ENCODE measurements at regions not wholly inside any gene's neighbourhood (a gene's known extent, or its start where the extent isn't known, plus 50 kb on each side); places are given as distances from the start of the nearest gene placed in this dataset.

GRCh38 chr4:138562544-138562991 lies 320.4 kb upstream of the SLC7A11 start:
- Histone ChIP-seq H3K27me3 (ENCODE audit: control insufficient read depth, insufficient read depth, low read length) (no peaks in the 10 kb centered on the region), H3K4me3 (ENCODE audit: low read depth, low read length) (no peak overlapping the region), H3K36me3 (ENCODE audit: control insufficient read depth, insufficient read depth, low read length) (no peaks in the 10 kb centered on the region)
- TF ChIP-seq, protein P1, sequence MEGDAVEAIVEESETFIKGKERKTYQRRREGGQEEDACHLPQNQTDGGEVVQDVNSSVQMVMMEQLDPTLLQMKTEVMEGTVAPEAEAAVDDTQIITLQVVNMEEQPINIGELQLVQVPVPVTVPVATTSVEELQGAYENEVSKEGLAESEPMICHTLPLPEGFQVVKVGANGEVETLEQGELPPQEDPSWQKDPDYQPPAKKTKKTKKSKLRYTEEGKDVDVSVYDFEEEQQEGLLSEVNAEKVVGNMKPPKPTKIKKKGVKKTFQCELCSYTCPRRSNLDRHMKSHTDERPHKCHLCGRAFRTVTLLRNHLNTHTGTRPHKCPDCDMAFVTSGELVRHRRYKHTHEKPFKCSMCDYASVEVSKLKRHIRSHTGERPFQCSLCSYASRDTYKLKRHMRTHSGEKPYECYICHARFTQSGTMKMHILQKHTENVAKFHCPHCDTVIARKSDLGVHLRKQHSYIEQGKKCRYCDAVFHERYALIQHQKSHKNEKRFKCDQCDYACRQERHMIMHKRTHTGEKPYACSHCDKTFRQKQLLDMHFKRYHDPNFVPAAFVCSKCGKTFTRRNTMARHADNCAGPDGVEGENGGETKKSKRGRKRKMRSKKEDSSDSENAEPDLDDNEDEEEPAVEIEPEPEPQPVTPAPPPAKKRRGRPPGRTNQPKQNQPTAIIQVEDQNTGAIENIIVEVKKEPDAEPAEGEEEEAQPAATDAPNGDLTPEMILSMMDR (IDR thresholded peaks at IDR 0.05; ENCODE audit: insufficient read depth, low read length, poor library complexity, severe bottlenecking), result no peak
- DNase-seq (ENCODE audit: low read depth), result no peak

DNA sequence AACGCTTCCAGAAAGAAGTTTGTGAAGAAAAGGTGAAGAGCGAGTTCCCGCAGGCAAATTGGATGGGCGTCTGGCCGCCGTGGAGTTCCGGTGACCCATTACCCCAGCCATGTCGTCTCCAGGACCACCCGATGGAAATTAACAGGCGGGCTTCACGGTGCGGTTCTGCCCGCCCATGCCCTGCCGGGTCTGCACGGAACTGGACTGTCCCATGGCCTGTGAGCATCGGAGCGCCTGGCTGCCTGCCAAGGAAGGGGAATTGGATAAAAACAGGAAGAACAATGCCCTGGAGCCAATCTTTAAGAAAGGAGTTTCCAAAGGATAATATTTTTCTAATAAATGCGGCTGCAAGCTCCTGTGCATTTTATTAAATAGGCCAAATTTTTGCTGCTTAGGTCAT lies 319.8 kb upstream of the SLC7A11 start:
- TF ChIP-seq, protein P1 (IDR thresholded peaks at IDR 0.05; ENCODE audit: insufficient read depth, low read length, poor library complexity, severe bottlenecking), result no peak
- H3K36me3 ChIP-seq (ENCODE audit: control insufficient read depth, insufficient read depth, low read length), result no peaks in the 10 kb centered on the region
- no peak overlapping the region for H3K4me3 ChIP-seq (ENCODE audit: low read depth, low read length)
- no peak for DNase-seq (ENCODE audit: low read depth)
- H3K27me3 ChIP-seq (ENCODE audit: control insufficient read depth, insufficient read depth, low read length), result no peaks in the 10 kb centered on the region

DNA sequence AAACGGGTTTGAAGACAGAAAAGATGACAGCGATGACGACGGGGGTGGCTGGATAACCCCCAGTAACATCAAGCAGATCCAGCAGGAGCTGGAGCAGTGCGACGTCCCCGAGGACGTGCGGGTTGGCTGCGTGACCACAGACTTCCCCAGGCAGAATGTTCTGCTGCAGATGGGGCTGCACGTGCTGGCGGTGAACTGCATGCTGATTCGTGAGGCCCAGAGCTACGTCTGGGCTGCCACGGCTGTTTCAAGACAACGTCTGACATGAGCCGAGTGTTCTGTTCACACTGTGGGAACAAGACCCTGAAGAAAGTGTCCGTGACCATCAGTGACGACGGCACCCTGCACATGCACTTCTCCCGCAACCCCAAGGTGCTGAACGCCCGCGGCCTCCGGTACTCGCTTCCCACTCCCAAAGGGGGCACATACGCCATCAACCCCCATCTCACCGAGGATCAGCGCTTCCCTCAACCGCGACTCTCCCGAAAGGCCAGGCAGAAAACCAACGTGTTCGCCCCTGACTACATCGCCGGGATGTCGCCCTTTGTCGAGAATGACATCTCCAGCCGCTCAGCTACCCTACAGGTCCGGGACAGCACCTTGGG lies 319.2 kb upstream of the SLC7A11 start:
- Histone ChIP-seq H3K4me3 (ENCODE audit: low read depth, low read length) (no peak overlapping the region), H3K36me3 (ENCODE audit: control insufficient read depth, insufficient read depth, low read length) (no peaks in the 10 kb centered on the region), H3K27me3 (ENCODE audit: control insufficient read depth, insufficient read depth, low read length) (no peaks in the 10 kb centered on the region)
- TF ChIP-seq, protein P1 (IDR thresholded peaks at IDR 0.05; ENCODE audit: insufficient read depth, low read length, poor library complexity, severe bottlenecking), result no peak
- no peak for DNase-seq (ENCODE audit: low read depth)

GRCh38 chr4:138560448-138560847 lies 318.3 kb upstream of the SLC7A11 start:
- Histone ChIP-seq H3K4me3 (ENCODE audit: low read depth, low read length) (no peak overlapping the region), H3K27me3 (ENCODE audit: control insufficient read depth, insufficient read depth, low read length) (no peaks in the 10 kb centered on the region), H3K36me3 (ENCODE audit: control insufficient read depth, insufficient read depth, low read length) (no peaks in the 10 kb centered on the region)
- TF ChIP-seq, protein P1 (IDR thresholded peaks at IDR 0.05; ENCODE audit: insufficient read depth, low read length, poor library complexity, severe bottlenecking), result no peak
- DNase-seq (ENCODE audit: low read depth), result no peak

GRCh38 chr4:138558886-138559285 lies 316.7 kb upstream of the SLC7A11 start:
- no peaks in the 10 kb centered on the region for H3K27me3 ChIP-seq (ENCODE audit: control insufficient read depth, insufficient read depth, low read length)
- TF ChIP-seq, protein P1 (IDR thresholded peaks at IDR 0.05; ENCODE audit: insufficient read depth, low read length, poor library complexity, severe bottlenecking), result no peak
- no peak for DNase-seq (ENCODE audit: low read depth)
- H3K4me3 ChIP-seq (ENCODE audit: low read depth, low read length), result no peak overlapping the region
- H3K36me3 ChIP-seq (ENCODE audit: control insufficient read depth, insufficient read depth, low read length), result no peaks in the 10 kb centered on the region

DNA sequence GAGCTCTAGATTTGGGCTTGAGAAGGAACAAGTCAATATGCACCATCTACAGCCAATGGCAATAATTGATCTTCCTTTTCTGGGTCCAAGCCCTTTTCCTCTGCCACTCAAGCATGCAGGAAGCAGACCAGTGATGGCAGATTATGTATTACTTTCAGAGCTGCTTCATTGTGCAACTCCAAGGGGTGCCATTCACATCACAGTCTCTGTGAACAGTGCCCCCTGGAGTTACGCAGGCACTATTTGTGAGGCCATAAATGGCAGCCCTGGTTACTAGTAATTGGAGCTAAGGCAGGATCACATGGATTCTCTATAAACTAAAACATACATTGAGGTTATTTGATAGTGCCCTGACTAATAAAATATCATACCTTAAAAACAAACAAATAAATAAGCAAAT lies 313.4 kb upstream of the SLC7A11 start:
- TF ChIP-seq, protein P1 (IDR thresholded peaks at IDR 0.05; ENCODE audit: insufficient read depth, low read length, poor library complexity, severe bottlenecking), result peak; percentile 26
- no peak for DNase-seq (ENCODE audit: low read depth)
- H3K27me3 ChIP-seq (ENCODE audit: control insufficient read depth, insufficient read depth, low read length), result no peaks in the 10 kb centered on the region

More for the DNA sequence above, 313.4 kb upstream of the SLC7A11 start:
- Histone ChIP-seq H3K36me3 (ENCODE audit: control insufficient read depth, insufficient read depth, low read length) (no peaks in the 10 kb centered on the region), H3K4me3 (ENCODE audit: low read depth, low read length) (no peak overlapping the region)
